K562 (cell line): ENCODE measurements at regions not wholly inside any gene's neighbourhood (a gene's known extent, or its start where the extent isn't known, plus 50 kb on each side); places are given as distances from the start of the nearest gene placed in this dataset.

Experiments used
- ATAC-seq: fragments of 200-7000 bp; cut with Tn5 transposase; 3 replicates; pipeline ENCODE4 v1.9.1; 2020; ENCODE audit warnings: moderate library complexity
- BruUV-seq: library from RNA; stranded (reverse); fragments of 400-500 nt; replicated peaks from 2 replicates; lab custom pipeline; 2021; lab: Mats Ljungman, UMichigan
- CTCF ChIA-PET: fragments of 300-600 bp; formaldehyde crosslinking; extraction: SDS; loops from one replicate; lab custom pipeline; 2021; ENCODE audit warnings: low intra/inter-chr PET ratio; lab: Yijun Ruan, JAX
- POLR2A ChIA-PET: fragments of 300-600, 350-650 bp; sonication (Branson Sonifier 250); formaldehyde crosslinking; extraction: SDS; loops from one replicate; lab custom pipeline; 2021; ENCODE audit warnings: antibody characterized with exemption, inconsistent platforms; lab: Yijun Ruan, JAX
- DNase-seq, 4 experiments: peaks; one replicate each; pipeline versions ENCODE4 v3.0.0 to v3.0.0-alpha.2; 2011 to 2018; ENCODE audit warnings: low spot score in 3 of 4, mixed read lengths in 3 of 4; ENCODE audit errors: extremely low read depth in 1 of 4
- FAIRE-seq: peaks from 2 replicates; lab custom pipeline; 2011; peaks lifted over from hg19 to GRCh38; lab: Jason Lieb, UNC
- H2AFZ ChIP-seq: 2 replicates; pipeline ENCODE4 v1.6.0; 2011; ENCODE audit warnings: low read depth, low read length, control low read depth, inconsistent platforms
- H3K27ac ChIP-seq: fragments of 200-600 bp; 3 replicates; pipeline ENCODE4 v1.8.0; 2011; ENCODE audit warnings: low read depth, mild to moderate bottlenecking, control low read depth, inconsistent platforms, low read length, moderate library complexity, mixed read lengths; ENCODE audit errors: extremely low read depth
- H3K27me3 ChIP-seq, 2 experiments: fragments of 300-600 bp in 1 of 2; 2 replicates in 1 of 2; 3 replicates in 1 of 2; pipeline versions ENCODE4 v1.6.0 to v1.8.0; 2011; ENCODE audit warnings: inconsistent platforms in 2 of 2, low read length in 2 of 2, mild to moderate bottlenecking in 1 of 2, mixed read lengths in 1 of 2, moderate library complexity in 1 of 2; ENCODE audit not compliant: control insufficient read depth in 2 of 2, insufficient read depth in 2 of 2
- H3K36me3 ChIP-seq: fragments of 300-600 bp; 3 replicates; pipeline ENCODE4 v1.8.0; 2011; ENCODE audit warnings: mild to moderate bottlenecking, low read length, inconsistent platforms; ENCODE audit not compliant: control insufficient read depth, insufficient read depth
- H3K4me1 ChIP-seq, 2 experiments: fragments of 200-600 bp in 1 of 2; replicated peaks in 1 of 2; 2 replicates in 1 of 2; 3 replicates in 1 of 2; pipeline versions ENCODE4 v1.5.1 to v1.8.0; 2011; ENCODE audit warnings: inconsistent platforms in 2 of 2, low read length in 2 of 2, mild to moderate bottlenecking in 1 of 2, mixed read lengths in 1 of 2, moderate library complexity in 1 of 2; ENCODE audit not compliant: control insufficient read depth in 2 of 2, insufficient read depth in 2 of 2
- H3K4me2 ChIP-seq: 2 replicates; pipeline ENCODE4 v1.6.1; 2011; ENCODE audit warnings: low read length, control low read depth, inconsistent platforms, mixed read lengths; ENCODE audit not compliant: insufficient read depth
- H3K4me3 ChIP-seq: fragments of 200-600 bp; sonication (generic), shearing (Covaris generic); 2 replicates; pipeline ENCODE4 v1.5.1; 2016; ENCODE audit warnings: control low read depth, inconsistent platforms
- H3K79me2 ChIP-seq: fragments of 200-600 bp; 3 replicates; pipeline ENCODE4 v1.8.0; 2011; ENCODE audit warnings: low read length, inconsistent platforms; ENCODE audit not compliant: control insufficient read depth, insufficient read depth
- H3K9ac ChIP-seq, 2 experiments: 2 replicates each; pipeline versions ENCODE4 v1.6.0 to v1.6.1; 2011; ENCODE audit warnings: low read depth in 2 of 2, low read length in 2 of 2, control low read depth in 1 of 2, inconsistent platforms in 1 of 2, mild to moderate bottlenecking in 1 of 2, mixed read lengths in 1 of 2; ENCODE audit not compliant: insufficient read depth in 1 of 2
- H3K9me1 ChIP-seq: one replicate; pipeline ENCODE4 v1.6.0; 2011; ENCODE audit warnings: inconsistent platforms, mild to moderate bottlenecking, low read length, moderate library complexity; ENCODE audit not compliant: control insufficient read depth, insufficient read depth
- H3K9me3 ChIP-seq: replicated peaks from 2 replicates; pipeline ENCODE4 v1.5.1; 2011; ENCODE audit warnings: low read depth, low read length, inconsistent platforms; ENCODE audit not compliant: control insufficient read depth, insufficient read depth
- H4K20me1 ChIP-seq: replicated peaks from 2 replicates; pipeline ENCODE4 v1.6.1; 2011; ENCODE audit warnings: low read length, inconsistent platforms, mixed read lengths; ENCODE audit not compliant: control insufficient read depth, insufficient read depth
- BCL6 ChIP-seq: fragments of 250-450 bp; sonication (Bioruptor Pico); IDR thresholded peaks from 2 replicates; pipeline ENCODE4 v1.4.0; 2020
- BRD4 ChIP-seq: fragments of 200-600 bp; sonication (generic); IDR thresholded peaks from 2 replicates; pipeline ENCODE4 v1.6.1; 2017; ENCODE audit warnings: inconsistent platforms
- DNMT1 ChIP-seq: fragments of 450-650 bp; IDR thresholded peaks from 2 replicates; pipeline ENCODE4 v1.6.1; 2016; ENCODE audit warnings: antibody characterized with exemption, mild to moderate bottlenecking
- ELF2 ChIP-seq: fragments of 250-450 bp; sonication (Bioruptor Pico); IDR thresholded peaks from 2 replicates; pipeline ENCODE4 v1.5.0; 2021; ENCODE audit warnings: mild to moderate bottlenecking
- GTF2F1 ChIP-seq: IDR thresholded peaks from 2 replicates; pipeline ENCODE4 v1.6.1; 2011; ENCODE audit warnings: low read depth, low read length, improper control_type of control experiment
- NFYB ChIP-seq: IDR thresholded peaks from 2 replicates; pipeline ENCODE4 v1.6.1; 2011; ENCODE audit warnings: mild to moderate bottlenecking, moderate library complexity; ENCODE audit not compliant: insufficient read length; ENCODE audit errors: extremely low read depth
- PHB ChIP-seq: fragments of 250-450 bp; sonication (Bioruptor Pico); IDR thresholded peaks from 2 replicates; pipeline ENCODE4 v1.5.0; 2021
- PHTF2 ChIP-seq: fragments of 250-450 bp; sonication (Bioruptor Pico); IDR thresholded peaks from 2 replicates; pipeline ENCODE4 v1.5.0; 2021; ENCODE audit warnings: mild to moderate bottlenecking
- POLR3G ChIP-seq: IDR thresholded peaks from 2 replicates; pipeline ENCODE4 v1.6.1; 2011; ENCODE audit not compliant: insufficient read length, insufficient replicate concordance; ENCODE audit errors: extremely low read depth
- RBFOX2 ChIP-seq: fragments of 200-400 bp; formaldehyde crosslinking; IDR thresholded peaks from 2 replicates; pipeline ENCODE4 v1.6.1; 2017; ENCODE audit warnings: low read depth, mild to moderate bottlenecking, low read length, moderate library complexity
- TOE1 ChIP-seq, 2 experiments: fragments of 450-650 bp in 1 of 2; sonication (generic) in 1 of 2; formaldehyde crosslinking in 1 of 2; IDR thresholded peaks; 2 replicates each; pipeline versions ENCODE4 v1.7.1 to v1.8.0; 2016 to 2022; ENCODE audit warnings: borderline replicate concordance in 2 of 2, mild to moderate bottlenecking in 2 of 2, antibody characterized with exemption in 1 of 2, inconsistent platforms in 1 of 2, low read depth in 1 of 2, missing genetic modification reagents in 1 of 2, moderate library complexity in 1 of 2
- USF2 ChIP-seq: sonication (generic); formaldehyde crosslinking; IDR thresholded peaks from 2 replicates; pipeline ENCODE4 v1.5.0; 2020; ENCODE audit warnings: missing genetic modification reagents
- ZNF134 ChIP-seq: fragments of 250-450 bp; sonication (Bioruptor Pico); conservative IDR thresholded peaks from 2 replicates; pipeline ENCODE4 v1.4.0; 2020
- ZNF277 ChIP-seq: fragments of 250-450 bp; sonication (Bioruptor Pico); IDR thresholded peaks from 2 replicates; pipeline ENCODE4 v1.8.0; 2022; ENCODE audit warnings: inconsistent platforms, mild to moderate bottlenecking, moderate library complexity, borderline replicate concordance
- ZNF764 ChIP-seq: fragments of 250-450 bp; sonication (Bioruptor Pico); IDR thresholded peaks from 2 replicates; pipeline ENCODE4 v1.4.0; 2020; ENCODE audit warnings: low read depth, mild to moderate bottlenecking, moderate library complexity
- ZNF785 ChIP-seq: fragments of 250-450 bp; sonication (Bioruptor Pico); IDR thresholded peaks from 2 replicates; pipeline ENCODE4 v1.4.0; 2020; ENCODE audit warnings: mild to moderate bottlenecking
- in situ Hi-C: fragments of 300-500 bp; cut with MboI; formaldehyde crosslinking; loops from 4 replicates; pipeline ENCODE4 v1.15.0; 2018; ENCODE audit warnings: inconsistent platforms, mixed read lengths
- intact Hi-C: fragments of 100-400 bp; cut with micrococcal nuclease; formaldehyde crosslinking; loops from 2 replicates; pipeline ENCODE4 v1.14.2; 2022
- TF ChIP-seq, protein P1 (sequence below): fragments of 250-450 bp; sonication (Bioruptor Pico); IDR thresholded peaks from 2 replicates; pipeline ENCODE4 v1.5.0; 2020; ENCODE audit warnings: mild to moderate bottlenecking, borderline replicate concordance

DNA sequence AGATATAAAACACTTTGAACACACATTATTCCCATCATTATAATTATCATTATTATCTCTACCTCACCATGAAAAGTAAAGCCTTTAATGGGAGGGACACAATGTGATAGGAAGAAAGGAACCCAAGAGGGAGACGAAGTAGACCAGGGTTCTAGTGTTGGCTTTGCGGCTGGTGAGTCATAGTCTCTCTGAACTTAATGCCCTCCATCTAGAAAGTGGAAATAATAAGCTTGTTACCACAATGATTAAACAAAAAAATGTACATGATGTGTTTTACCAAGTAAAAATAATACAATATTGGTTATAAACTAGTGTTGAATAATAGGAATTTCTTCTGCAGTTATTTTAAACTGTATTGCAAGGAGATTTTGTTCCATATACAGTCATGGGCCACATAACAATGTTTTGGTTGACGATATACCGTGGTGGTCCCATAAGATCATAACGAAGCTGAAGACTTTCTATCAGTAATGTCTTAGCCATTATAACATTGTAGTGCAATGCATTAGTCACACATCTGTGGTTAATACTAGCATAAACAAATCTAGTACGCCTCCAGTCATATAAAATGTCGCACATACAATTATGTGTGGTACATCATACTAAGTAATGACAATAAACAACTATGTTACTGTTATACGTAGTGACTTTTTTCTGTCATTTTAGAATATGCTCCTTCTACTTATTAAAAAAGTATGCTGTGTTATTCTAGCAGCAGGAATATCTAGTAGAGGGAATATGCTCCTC, 450.6 kb upstream of the SORCS1 start (continued):
- no peak for TF ChIP-seq TOE1 (IDR thresholded peaks at IDR 0.05; ENCODE audit: borderline replicate concordance)
- no peak for TF ChIP-seq TOE1 (CRISPR knock-in tag; IDR thresholded peaks at IDR 0.05; ENCODE audit: borderline replicate concordance, low read depth)
- TF ChIP-seq GTF2F1, result no peak
- no peak for TF ChIP-seq PHTF2 (CRISPR knock-in tag)

DNA sequence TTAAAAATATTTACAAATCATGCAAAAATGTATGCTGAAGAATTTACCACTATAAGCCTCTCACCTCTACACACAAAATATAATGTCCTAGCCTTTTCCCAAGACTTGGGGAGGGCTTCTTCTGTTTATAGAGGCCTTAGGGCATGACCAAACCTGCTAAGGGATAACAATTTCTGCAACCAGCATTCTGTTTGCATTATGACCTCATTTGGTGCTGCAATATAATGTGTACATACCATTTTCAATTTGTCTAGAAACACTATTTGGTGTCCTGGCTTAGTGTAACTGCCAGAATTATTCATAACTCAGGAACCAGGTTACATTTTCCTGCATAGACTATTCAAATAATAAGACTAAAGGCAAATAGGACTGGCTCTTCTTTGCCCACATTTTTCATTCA, 446.6 kb upstream of the SORCS1 start:
- no peaks in the 10 kb centered on the region for H3K4me1 ChIP-seq
- H3K27me3 ChIP-seq, result no peaks in the 10 kb centered on the region
- POLR2A ChIA-PET, result no interaction called here
- H4K20me1 ChIP-seq, result no peaks in the 10 kb centered on the region
- no peaks in the 10 kb centered on the region for H3K9me3 ChIP-seq
- CTCF ChIA-PET, result no interaction called here
- DNase-seq (no peak), FAIRE-seq (no peak), ATAC-seq (no peak)
- H3K4me3 ChIP-seq, result no peak overlapping the region
- H3K9ac ChIP-seq, result no peak overlapping the region
- no peaks in the 10 kb centered on the region for H3K36me3 ChIP-seq
- no peak overlapping the region for H3K27ac ChIP-seq
- H3K79me2 ChIP-seq, result no peaks in the 10 kb centered on the region
- no TSS peak for BruUV-seq
- intact Hi-C loops (no loop called here), in situ Hi-C loops (no loop called here)
- H3K4me2 ChIP-seq, result no peak overlapping the region
- no peaks in the 10 kb centered on the region for H3K9me1 ChIP-seq
- H2AFZ ChIP-seq, result no peak overlapping the region
- no peak for TF ChIP-seq ZNF785 (CRISPR knock-in tag)
- TF ChIP-seq USF2 (CRISPR knock-in tag), result no peak
- no peak for TF ChIP-seq POLR3G
- no peak for TF ChIP-seq ZNF764 (CRISPR knock-in tag)
- no peak for TF ChIP-seq BRD4
- no peak for TF ChIP-seq RBFOX2
- TF ChIP-seq BCL6, result no peak
- no peak for TF ChIP-seq PHB
- TF ChIP-seq ELF2, result no peak
- no peak for TF ChIP-seq NFYB
- TF ChIP-seq, protein P1, sequence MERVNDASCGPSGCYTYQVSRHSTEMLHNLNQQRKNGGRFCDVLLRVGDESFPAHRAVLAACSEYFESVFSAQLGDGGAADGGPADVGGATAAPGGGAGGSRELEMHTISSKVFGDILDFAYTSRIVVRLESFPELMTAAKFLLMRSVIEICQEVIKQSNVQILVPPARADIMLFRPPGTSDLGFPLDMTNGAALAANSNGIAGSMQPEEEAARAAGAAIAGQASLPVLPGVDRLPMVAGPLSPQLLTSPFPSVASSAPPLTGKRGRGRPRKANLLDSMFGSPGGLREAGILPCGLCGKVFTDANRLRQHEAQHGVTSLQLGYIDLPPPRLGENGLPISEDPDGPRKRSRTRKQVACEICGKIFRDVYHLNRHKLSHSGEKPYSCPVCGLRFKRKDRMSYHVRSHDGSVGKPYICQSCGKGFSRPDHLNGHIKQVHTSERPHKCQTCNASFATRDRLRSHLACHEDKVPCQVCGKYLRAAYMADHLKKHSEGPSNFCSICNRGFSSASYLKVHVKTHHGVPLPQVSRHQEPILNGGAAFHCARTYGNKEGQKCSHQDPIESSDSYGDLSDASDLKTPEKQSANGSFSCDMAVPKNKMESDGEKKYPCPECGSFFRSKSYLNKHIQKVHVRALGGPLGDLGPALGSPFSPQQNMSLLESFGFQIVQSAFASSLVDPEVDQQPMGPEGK (CRISPR knock-in tag), result no peak
- no peak for TF ChIP-seq ZNF277 (CRISPR knock-in tag)
- TF ChIP-seq DNMT1, result no peak
- TF ChIP-seq ZNF134 (CRISPR knock-in tag), result no peak
